B cell (primary cell): ENCODE measurements at regions not wholly inside any gene's neighbourhood (a gene's known extent, or its start where the extent isn't known, plus 50 kb on each side); places are given as distances from the start of the nearest gene placed in this dataset.

ENCODE experiments used
- EZH2 ChIP-seq: IDR thresholded peaks from 2 replicates; pipeline ENCODE4 v1.6.1; 2012; ENCODE audit warnings: borderline replicate concordance, low read depth, mild to moderate bottlenecking, moderate library complexity, low read length; ENCODE audit not compliant: insufficient read depth, poor library complexity, severe bottlenecking
- TF ChIP-seq, protein P1 (sequence below): fragments of 200-600 bp; IDR thresholded peaks from one replicate; pipeline ENCODE4 v1.8.0; 2022; ENCODE audit warnings: antibody characterized with exemption, mild to moderate bottlenecking

DNA sequence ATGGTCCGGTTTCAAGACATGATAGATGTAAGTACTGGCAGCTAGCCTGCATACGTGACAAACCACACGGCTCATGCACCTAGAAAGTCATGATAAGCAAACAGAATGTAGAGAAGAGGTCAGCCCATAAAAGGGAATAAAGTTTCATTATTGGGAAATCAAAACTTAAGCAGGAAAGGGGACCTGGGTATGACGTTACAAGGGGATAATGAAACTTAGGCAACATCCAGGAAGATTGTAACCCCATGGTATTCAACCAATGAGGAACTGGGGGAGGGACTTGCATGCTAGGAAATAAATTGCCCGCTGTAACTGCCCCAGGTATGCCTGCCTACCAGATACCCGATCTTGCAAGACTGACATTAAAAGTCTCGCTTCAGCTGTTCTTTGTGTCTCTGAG lies 1679.0 kb downstream of the SUCLG1 start:
- TF ChIP-seq, protein P1, sequence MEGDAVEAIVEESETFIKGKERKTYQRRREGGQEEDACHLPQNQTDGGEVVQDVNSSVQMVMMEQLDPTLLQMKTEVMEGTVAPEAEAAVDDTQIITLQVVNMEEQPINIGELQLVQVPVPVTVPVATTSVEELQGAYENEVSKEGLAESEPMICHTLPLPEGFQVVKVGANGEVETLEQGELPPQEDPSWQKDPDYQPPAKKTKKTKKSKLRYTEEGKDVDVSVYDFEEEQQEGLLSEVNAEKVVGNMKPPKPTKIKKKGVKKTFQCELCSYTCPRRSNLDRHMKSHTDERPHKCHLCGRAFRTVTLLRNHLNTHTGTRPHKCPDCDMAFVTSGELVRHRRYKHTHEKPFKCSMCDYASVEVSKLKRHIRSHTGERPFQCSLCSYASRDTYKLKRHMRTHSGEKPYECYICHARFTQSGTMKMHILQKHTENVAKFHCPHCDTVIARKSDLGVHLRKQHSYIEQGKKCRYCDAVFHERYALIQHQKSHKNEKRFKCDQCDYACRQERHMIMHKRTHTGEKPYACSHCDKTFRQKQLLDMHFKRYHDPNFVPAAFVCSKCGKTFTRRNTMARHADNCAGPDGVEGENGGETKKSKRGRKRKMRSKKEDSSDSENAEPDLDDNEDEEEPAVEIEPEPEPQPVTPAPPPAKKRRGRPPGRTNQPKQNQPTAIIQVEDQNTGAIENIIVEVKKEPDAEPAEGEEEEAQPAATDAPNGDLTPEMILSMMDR, result no peak
- no peak for TF ChIP-seq EZH2
